RWPE1 (cell line): ENCODE measurements at regions not wholly inside any gene's neighbourhood (a gene's known extent, or its start where the extent isn't known, plus 50 kb on each side); places are given as distances from the start of the nearest gene placed in this dataset.

Source experiments
- CTCF ChIA-PET: fragments of 350-600 bp; sonication (Branson Sonifier 250); formaldehyde crosslinking; extraction: SDS; loops from one replicate; lab custom pipeline; 2021; lab: Yijun Ruan, JAX
- POLR2A ChIA-PET: fragments of 400-600 bp; formaldehyde crosslinking; extraction: SDS; loops from one replicate; lab custom pipeline; 2020; ENCODE audit warnings: antibody characterized with exemption; ENCODE audit not compliant: low non-redundant PET; lab: Yijun Ruan, JAX
- DNase-seq: peaks from one replicate; pipeline ENCODE4 v3.0.0; 2012; ENCODE audit warnings: low spot score
- H3K27ac ChIP-seq: fragments of 450-650 bp; 2 replicates; pipeline ENCODE4 v1.5.1; 2017
- CTCF ChIP-seq: fragments of 450-650 bp; conservative IDR thresholded peaks from 2 replicates; pipeline ENCODE4 v1.5.1; 2017; ENCODE audit warnings: low read depth, mild to moderate bottlenecking

GRCh38 chr4:66032571-66032970 lies 362.3 kb upstream of the EPHA5 start:
- DNase-seq, result no peak
- TF ChIP-seq CTCF, result no peak
- H3K27ac ChIP-seq, result no peak overlapping the region
- CTCF ChIA-PET, result no interaction called here
- POLR2A ChIA-PET, result no interaction called here

- ChIA-PET POLR2A (no interaction called here), CTCF (no interaction called here)
- DNase-seq, result no peak
- no peak overlapping the region for H3K27ac ChIP-seq
- TF ChIP-seq CTCF, result no peak
These were observed 358.4 kb upstream of the EPHA5 start for GRCh38 chr4:66028668-66029067.

- no peak overlapping the region for H3K27ac ChIP-seq
- no peak for TF ChIP-seq CTCF
- CTCF ChIA-PET, result no interaction called here
- no peak for DNase-seq
- POLR2A ChIA-PET, result no interaction called here
These were observed 352.8 kb upstream of the EPHA5 start for GRCh38 chr4:66023061-66023460.

GRCh38 chr4:66017671-66018070 lies 347.4 kb upstream of the EPHA5 start:
- CTCF ChIA-PET, result no interaction called here
- H3K27ac ChIP-seq, result no peak overlapping the region
- no peak for DNase-seq
- TF ChIP-seq CTCF, result no peak
- POLR2A ChIA-PET, result no interaction called here

GRCh38 chr4:66016240-66016639 lies 346.0 kb upstream of the EPHA5 start:
- ChIA-PET POLR2A (no interaction called here), CTCF (no interaction called here)
- no peak for DNase-seq
- no peak for TF ChIP-seq CTCF
- H3K27ac ChIP-seq, result no peak overlapping the region

GRCh38 chr4:66014146-66014765 lies 344.0 kb upstream of the EPHA5 start:
- ChIA-PET POLR2A (no interaction called here), CTCF (no interaction called here)
- DNase-seq, result no peak
- no peak overlapping the region for H3K27ac ChIP-seq
- no peak for TF ChIP-seq CTCF
